Mesodermal cell (in vitro differentiated cells): ENCODE measurements at regions not wholly inside any gene's neighbourhood (a gene's known extent, or its start where the extent isn't known, plus 50 kb on each side); places are given as distances from the start of the nearest gene placed in this dataset.
A peak's percentile ranks its signal among the peaks of the same experiment; 100 is the strongest.

Experiments
- H3K27ac ChIP-seq: 2 replicates; pipeline ENCODE4 v1.7.0; 2013; ENCODE audit warnings: mild to moderate bottlenecking, low read depth, low read length, moderate library complexity; ENCODE audit not compliant: severe bottlenecking
- H3K36me3 ChIP-seq: 2 replicates; pipeline ENCODE4 v1.7.1; 2013; ENCODE audit warnings: mild to moderate bottlenecking, low read length, moderate library complexity; ENCODE audit not compliant: control insufficient read depth, insufficient read depth
- H3K4me1 ChIP-seq: one replicate; pipeline ENCODE4 v1.7.1; 2013; ENCODE audit warnings: mild to moderate bottlenecking, low read length; ENCODE audit not compliant: insufficient read depth, control insufficient read depth, poor library complexity, severe bottlenecking
- H3K4me3 ChIP-seq: 2 replicates; pipeline ENCODE4 v1.7.0; 2013; ENCODE audit warnings: low read length, control low read depth, mild to moderate bottlenecking; ENCODE audit not compliant: insufficient read depth, poor library complexity, severe bottlenecking; ENCODE audit errors: extremely low read depth
- H3K9me3 ChIP-seq: 2 replicates; pipeline ENCODE4 v1.7.1; 2013; ENCODE audit warnings: mild to moderate bottlenecking, low read length, moderate library complexity; ENCODE audit not compliant: control insufficient read depth
- WGBS, 2 experiments: methylation state at CpG; one replicate each; pipeline ENCODE4 v1.1.5; 2013; ENCODE audit warnings: missing lambda C conversion rate in 2 of 2; ENCODE audit not compliant: insufficient coverage in 2 of 2; 5-methylcytosine and 5-hydroxymethylcytosine counted together

DNA sequence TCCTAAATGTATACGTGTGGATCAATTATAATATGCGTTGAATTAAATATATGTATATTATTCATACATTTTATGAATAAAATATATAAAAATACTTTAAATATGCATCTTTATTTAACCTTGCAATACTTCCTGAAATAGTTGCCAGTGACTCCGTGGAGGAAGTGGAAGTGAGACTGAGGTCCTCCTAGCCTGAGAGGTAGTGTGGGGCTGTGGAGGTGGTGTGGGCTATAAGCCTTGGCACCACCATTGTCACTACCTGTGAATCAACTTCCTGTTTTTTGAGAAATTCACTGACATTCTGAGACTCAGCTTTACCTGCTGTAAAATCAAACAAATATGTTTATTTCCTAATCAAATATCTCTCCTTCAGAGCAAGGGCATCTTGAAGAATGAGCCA is 514.2 kb downstream of the VRK1 start:
- Histone ChIP-seq H3K36me3 (no peaks in the 10 kb centered on the region), H3K9me3 (peaks cover 5% of the 10 kb centered on the region)
- no CpG with 5 or more reads among the region's 3 CpGs for WGBS, 2 experiments

DNA sequence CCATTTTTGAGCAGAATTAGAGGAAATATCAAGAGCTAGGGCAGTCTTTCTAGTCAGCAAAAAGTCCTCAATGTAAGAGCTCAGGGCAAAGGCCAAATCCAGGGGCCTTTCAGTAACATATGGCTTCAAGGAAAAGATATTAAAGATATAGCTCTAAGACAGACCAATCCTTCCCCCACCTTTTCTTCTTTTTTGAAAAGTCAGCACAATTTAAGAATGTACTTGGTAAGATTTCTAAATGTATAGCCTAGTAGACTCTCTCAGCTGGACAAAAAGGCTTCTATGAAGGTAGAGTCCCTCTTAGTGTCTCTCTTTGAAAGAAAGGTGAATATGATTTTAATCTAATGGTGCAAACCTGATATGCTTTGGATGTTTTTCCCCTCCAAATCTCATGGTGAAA is 515.7 kb downstream of the VRK1 start:
- Histone ChIP-seq H3K4me3 (no peak overlapping the region), H3K4me1 (no peaks in the 10 kb centered on the region), H3K27ac (no peak overlapping the region), H3K9me3 (peaks cover 5% of the 10 kb centered on the region), H3K36me3 (no peaks in the 10 kb centered on the region)

More for the DNA sequence above, 514.2 kb downstream of the VRK1 start:
- H3K4me1 ChIP-seq, result no peaks in the 10 kb centered on the region
- H3K27ac ChIP-seq, result no peak overlapping the region
- no peak overlapping the region for H3K4me3 ChIP-seq

DNA sequence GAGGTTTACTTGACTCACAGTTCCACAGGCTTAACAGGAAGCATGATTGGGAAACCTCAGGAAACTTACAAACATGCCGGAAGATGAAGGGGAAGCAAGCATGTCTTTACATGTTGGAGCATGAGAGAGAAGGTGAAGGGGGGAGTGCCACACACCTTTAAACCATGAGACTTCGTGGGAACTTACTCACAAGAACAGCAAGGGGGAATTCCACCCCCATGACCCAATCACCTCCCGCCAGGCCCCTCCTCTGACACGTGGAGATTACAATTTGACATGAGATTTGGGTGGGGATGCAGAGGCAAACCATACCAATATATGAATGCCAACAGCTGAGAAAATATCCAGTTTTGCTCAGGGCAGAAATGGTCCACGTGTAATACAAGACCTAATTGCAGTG is 518.6 kb downstream of the VRK1 start:
- no peaks in the 10 kb centered on the region for H3K4me1 ChIP-seq
- H3K36me3 ChIP-seq, result no peaks in the 10 kb centered on the region
- no peak overlapping the region for H3K4me3 ChIP-seq
- peaks cover 5% of the 10 kb centered on the region for H3K9me3 ChIP-seq
- WGBS, 2 experiments, result 65 to 90% methylated on average over 2 to 4 of the region's 5 CpGs
- no peak overlapping the region for H3K27ac ChIP-seq

DNA sequence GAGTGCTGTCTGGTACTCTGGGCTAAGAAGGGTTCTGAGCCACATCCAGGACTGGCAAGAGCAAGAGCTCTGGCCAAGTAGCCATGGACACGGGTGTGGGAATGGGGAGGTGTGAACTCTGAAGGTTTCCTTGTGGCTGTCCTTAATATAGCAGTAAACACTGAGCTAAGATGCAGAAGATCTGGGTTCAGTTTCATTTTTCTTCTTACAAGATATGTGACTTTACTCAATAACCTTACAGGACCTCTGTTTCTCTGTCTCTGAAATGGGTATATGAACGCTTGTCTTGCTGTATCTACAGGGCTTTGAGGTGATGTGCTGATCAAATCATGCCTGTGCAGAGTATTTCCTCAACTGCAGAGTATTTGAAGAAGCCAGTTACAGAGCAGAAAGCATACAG is 521.2 kb downstream of the VRK1 start:
- H3K4me3 ChIP-seq, result no peak overlapping the region
- H3K9me3 ChIP-seq, result peaks cover 5% of the 10 kb centered on the region
- H3K36me3 ChIP-seq, result no peaks in the 10 kb centered on the region
- H3K4me1 ChIP-seq, result no peaks in the 10 kb centered on the region
- H3K27ac ChIP-seq, result no peak overlapping the region
- 95 to 100% methylated on average over 2 of the region's 2 CpGs for WGBS, 2 experiments

DNA sequence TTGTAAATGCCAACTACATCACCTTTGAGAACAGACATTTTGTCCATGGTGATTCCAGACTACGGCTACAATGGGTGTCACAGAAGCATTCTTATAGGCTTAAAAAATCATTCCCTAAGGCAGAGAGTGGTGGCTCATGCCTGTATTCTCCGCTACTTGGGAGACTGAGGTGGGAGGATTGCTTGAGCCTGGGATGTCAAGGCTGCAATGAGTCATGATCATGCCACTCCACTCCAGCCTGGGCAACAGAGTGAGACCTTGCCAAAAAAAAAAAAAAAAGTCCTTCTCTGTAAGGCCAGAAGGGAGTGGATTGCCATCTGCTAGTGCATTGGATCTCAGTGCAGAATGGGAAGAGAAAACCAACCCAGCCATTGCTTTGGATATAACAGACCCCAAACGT is 522.5 kb downstream of the VRK1 start:
- 90 to 100% methylated on average over 1 to 2 of the region's 3 CpGs for WGBS, 2 experiments
- no peaks in the 10 kb centered on the region for H3K9me3 ChIP-seq
- H3K27ac ChIP-seq, result no peak overlapping the region
- no peaks in the 10 kb centered on the region for H3K4me1 ChIP-seq
- H3K36me3 ChIP-seq, result no peaks in the 10 kb centered on the region
- no peak overlapping the region for H3K4me3 ChIP-seq

DNA sequence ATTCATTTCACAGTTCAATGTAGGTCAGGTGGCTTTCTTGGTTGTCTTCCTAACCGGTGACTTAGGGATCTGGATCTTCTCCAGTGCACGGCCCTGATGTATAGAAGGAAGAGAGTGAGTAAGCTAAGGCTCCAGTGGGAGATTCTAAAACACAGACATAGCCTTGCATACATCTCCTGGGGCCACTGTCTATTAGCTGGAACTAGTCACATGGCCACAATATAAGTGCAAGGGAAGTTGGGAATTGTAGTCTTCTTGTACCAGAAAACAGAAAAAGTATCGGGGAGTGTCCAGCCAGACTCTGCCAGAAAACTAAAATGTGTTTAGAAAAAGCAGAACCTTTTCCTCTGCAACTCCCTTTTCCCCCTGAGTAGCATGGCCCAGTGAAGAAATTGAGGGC is 531.6 kb downstream of the VRK1 start:
- H3K36me3 ChIP-seq, result no peaks in the 10 kb centered on the region
- H3K4me1 ChIP-seq, result peaks cover 12% of the 10 kb centered on the region
- peaks cover 4% of the 10 kb centered on the region for H3K9me3 ChIP-seq
- no peak overlapping the region for H3K4me3 ChIP-seq
- no peak overlapping the region for H3K27ac ChIP-seq
- WGBS, 2 experiments, result 80 to 100% methylated on average over 1 of the region's 3 CpGs

- Histone ChIP-seq H3K27ac (peak overlapping the region; percentile 37), H3K4me1 (peaks cover 12% of the 10 kb centered on the region), H3K4me3 (no peak overlapping the region), H3K36me3 (no peaks in the 10 kb centered on the region), H3K9me3 (peaks cover 4% of the 10 kb centered on the region)
- 75 to 86% methylated on average over 1 of the region's 2 CpGs for WGBS, 2 experiments
Measured at GRCh38 chr14:97329701-97330100, 532.5 kb downstream of the VRK1 start.

- Histone ChIP-seq H3K4me3 (no peak overlapping the region), H3K9me3 (peaks cover 4% of the 10 kb centered on the region), H3K36me3 (no peaks in the 10 kb centered on the region), H3K27ac (no peak overlapping the region), H3K4me1 (peaks cover 12% of the 10 kb centered on the region)
- WGBS, 2 experiments, result no CpG with 5 or more reads among the region's 3 CpGs
Measured at GRCh38 chr14:97331058-97331457, 533.9 kb downstream of the VRK1 start.

DNA sequence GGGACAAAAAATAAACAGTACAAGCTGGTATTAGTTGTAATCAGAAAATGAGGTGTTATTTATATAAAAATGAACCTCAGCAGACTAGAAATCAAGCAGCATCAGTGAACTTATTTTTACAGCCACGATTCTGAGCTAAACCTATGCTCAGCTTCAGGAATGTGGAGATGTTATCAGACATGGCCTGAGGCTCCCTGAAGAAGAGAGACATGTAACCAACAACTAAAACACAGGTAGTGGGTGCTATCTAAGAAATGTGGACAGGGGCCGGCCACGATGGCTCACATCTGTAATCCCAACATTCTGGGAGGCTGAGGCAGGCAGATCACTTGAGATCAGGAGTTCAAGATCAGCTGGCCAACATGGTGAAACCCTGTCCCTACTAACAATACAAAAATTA is 534.3 kb downstream of the VRK1 start:
- H3K27ac ChIP-seq, result no peak overlapping the region
- no peaks in the 10 kb centered on the region for H3K36me3 ChIP-seq
- peaks cover 12% of the 10 kb centered on the region for H3K4me1 ChIP-seq
- no peak overlapping the region for H3K4me3 ChIP-seq
- peaks cover 4% of the 10 kb centered on the region for H3K9me3 ChIP-seq
- no CpG with 5 or more reads among the region's 3 CpGs for WGBS, 2 experiments

DNA sequence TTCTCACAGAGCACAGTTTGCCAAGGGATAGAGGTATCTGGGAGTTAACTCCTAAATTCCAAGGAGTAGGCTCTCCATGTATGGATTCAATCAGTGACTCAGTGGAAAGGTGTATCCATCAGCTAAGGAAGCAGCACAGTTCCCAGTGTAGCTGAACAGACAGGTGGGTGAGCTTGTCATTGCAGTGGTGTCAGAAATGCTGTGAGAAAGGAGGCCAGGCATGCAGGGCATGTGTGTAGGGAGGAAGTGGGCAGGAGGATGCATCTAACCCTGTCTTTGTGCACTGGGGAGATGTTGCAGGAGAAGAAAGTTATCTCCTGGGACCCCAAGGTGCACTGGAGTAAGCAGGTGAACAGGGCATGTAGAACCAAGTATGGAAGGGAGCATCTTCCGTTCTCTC is 539.0 kb downstream of the VRK1 start:
- H3K27ac ChIP-seq, result no peak overlapping the region
- WGBS, 2 experiments, result 83 to 92% methylated on average over 1 of the region's 1 CpG
- H3K9me3 ChIP-seq, result no peaks in the 10 kb centered on the region
- H3K4me3 ChIP-seq, result no peak overlapping the region
- peaks cover under 1% of the 10 kb centered on the region for H3K4me1 ChIP-seq
- H3K36me3 ChIP-seq, result no peaks in the 10 kb centered on the region

DNA sequence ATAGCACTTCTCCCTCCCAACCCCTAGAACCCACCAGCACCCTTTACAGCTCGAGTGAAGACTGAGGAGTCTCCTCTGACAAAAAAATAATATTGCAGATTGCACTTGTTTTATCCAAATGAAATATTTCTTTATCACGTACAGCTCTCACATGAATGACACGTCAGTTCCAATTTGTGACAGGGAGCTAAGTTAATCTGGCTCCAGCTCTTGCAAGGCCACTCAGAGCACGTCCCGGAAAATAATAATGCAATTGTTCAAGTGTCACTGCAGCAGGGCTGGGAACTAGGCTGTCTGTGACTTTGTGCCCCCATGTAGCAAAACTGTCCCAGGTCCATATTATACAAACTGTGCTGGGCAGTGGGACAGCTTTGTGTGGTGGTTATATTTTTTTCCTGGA is 539.6 kb downstream of the VRK1 start:
- Histone ChIP-seq H3K9me3 (no peaks in the 10 kb centered on the region), H3K36me3 (no peaks in the 10 kb centered on the region), H3K27ac (no peak overlapping the region), H3K4me3 (no peak overlapping the region), H3K4me1 (no peaks in the 10 kb centered on the region)
- 83 to 91% methylated on average over 4 to 5 of the region's 5 CpGs for WGBS, 2 experiments

DNA sequence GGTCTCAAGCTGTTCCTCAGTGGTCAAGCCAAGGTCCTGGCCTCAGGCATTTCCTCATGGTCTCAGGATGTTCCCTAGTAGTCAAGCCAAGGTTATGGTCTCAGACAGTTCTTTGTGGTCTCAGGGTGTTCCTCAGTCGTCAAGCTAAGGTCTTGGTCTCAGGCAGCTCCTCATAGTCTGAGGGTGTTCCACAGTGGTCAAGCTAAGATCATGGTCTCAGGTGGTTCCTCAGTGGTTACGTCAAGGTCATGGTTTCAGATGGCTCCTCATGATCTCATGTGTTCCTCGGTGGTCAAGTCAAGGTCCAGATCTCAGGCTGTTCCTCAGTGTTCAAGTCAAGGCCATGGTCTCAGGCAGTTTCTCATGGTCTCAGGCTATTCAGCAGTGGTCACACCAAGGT is 540.1 kb downstream of the VRK1 start:
- no peak overlapping the region for H3K4me3 ChIP-seq
- H3K27ac ChIP-seq, result no peak overlapping the region
- 80 to 91% methylated on average over 3 of the region's 3 CpGs for WGBS, 2 experiments

More for the DNA sequence above, 540.1 kb downstream of the VRK1 start:
- no peaks in the 10 kb centered on the region for H3K4me1 ChIP-seq
- H3K36me3 ChIP-seq, result no peaks in the 10 kb centered on the region
- H3K9me3 ChIP-seq, result no peaks in the 10 kb centered on the region
